ENCODE measurements at regions not wholly inside any gene's neighbourhood (a gene's known extent, or its start where the extent isn't known, plus 50 kb on each side); places are given as distances from the start of the nearest gene placed in this dataset.

- ChIA-PET SMC1A (ENCODE audit: uncharacterized antibody, unreplicated experiment) (interaction anchor here (0.6 kb wide), 1 partner anchor 285 kb away, joined by 3 read pairs; no protein-coding TSS in a partner anchor), POLR2A (no interaction called here), CTCF (interaction anchor here (1.0 kb wide), 1 partner anchor 899 kb away, joined by 3 read pairs; no protein-coding TSS in a partner anchor), RAD21 (ENCODE audit: unreplicated experiment) (no interaction called here)
- intact Hi-C loops (cut with micrococcal nuclease; ENCODE audit: unreplicated experiment) (loop anchor here (10.0 kb wide), 1 partner anchor 1276 kb away; no protein-coding TSS in a partner anchor), in situ Hi-C loops (cut with MboI) (no loop called here)
- H3K27ac ChIP-seq (ENCODE audit: control insufficient read depth, insufficient read depth): no peak overlapping the region
- no peaks in the 10 kb centered on the region for H3K79me2 ChIP-seq (ENCODE audit: control insufficient read depth, insufficient read depth, low read length)
- H3K27me3 ChIP-seq (replicated peaks in 1 of 2; ENCODE audit: control insufficient read depth in 2 of 2, insufficient read depth in 2 of 2, low read length in 1 of 2): no peaks in the 10 kb centered on the region
- ATAC-seq (peak; percentile 20; the same call in 2 of the 3 replicates), DNase-seq (ENCODE audit: low read depth, low spot score) (no peak), FAIRE-seq (no peak)
- H3K9ac ChIP-seq (ENCODE audit: control insufficient read depth, insufficient read depth, low read length): no peak overlapping the region
- no peaks in the 10 kb centered on the region for H3K4me1 ChIP-seq (ENCODE audit: control insufficient read depth, insufficient read depth, low read length)
- TF ChIP-seq ZSCAN29 (IDR thresholded peaks at IDR 0.05) (no peak), PAX5 (IDR thresholded peaks at IDR 0.05; ENCODE audit: borderline replicate concordance, low read depth, low read length) (no peak), FOXM1 (IDR thresholded peaks at IDR 0.05; ENCODE audit: low read depth, low read length) (no peak), MTA2 (IDR thresholded peaks at IDR 0.05; ENCODE audit: low read depth) (no peak), NR2C1 (IDR thresholded peaks at IDR 0.05) (no peak)
- H3K36me3 ChIP-seq (ENCODE audit: control insufficient read depth in 2 of 2, insufficient read depth in 2 of 2, low read length in 1 of 2): no peaks in the 10 kb centered on the region
- H2AFZ ChIP-seq (ENCODE audit: control insufficient read depth, low read depth, low read length): no peak overlapping the region
- H4K20me1 ChIP-seq (ENCODE audit: control insufficient read depth, insufficient read depth): no peaks in the 10 kb centered on the region
- no peak overlapping the region for H3K4me3 ChIP-seq
- WGBS (ENCODE audit: insufficient coverage, insufficient replicate concordance, low lambda C conversion rate, missing lambda C conversion rate): 2% methylated on average over 3 of the region's 3 CpGs
- H3K9me3 ChIP-seq (replicated peaks; ENCODE audit: control insufficient read depth, insufficient read depth, low read length): no peaks in the 10 kb centered on the region
- no TSS peak for BruUV-seq (replicated peaks)
- H3K4me2 ChIP-seq (ENCODE audit: control insufficient read depth, insufficient read depth): no peak overlapping the region
Measured at GRCh38 chr13:81058211-81058915, 717.4 kb upstream of the SPRY2 start.

- Histone ChIP-seq H3K4me1 (ENCODE audit: control insufficient read depth, insufficient read depth, low read length) (no peaks in the 10 kb centered on the region), H2AFZ (ENCODE audit: control insufficient read depth, low read depth, low read length) (no peak overlapping the region), H3K27me3 (replicated peaks in 1 of 2; ENCODE audit: control insufficient read depth in 2 of 2, insufficient read depth in 2 of 2, low read length in 1 of 2) (no peaks in the 10 kb centered on the region), H3K27ac (ENCODE audit: control insufficient read depth, insufficient read depth) (no peak overlapping the region), H3K79me2 (ENCODE audit: control insufficient read depth, insufficient read depth, low read length) (no peaks in the 10 kb centered on the region), H3K9me3 (replicated peaks; ENCODE audit: control insufficient read depth, insufficient read depth, low read length) (no peaks in the 10 kb centered on the region), H3K36me3 (ENCODE audit: control insufficient read depth in 2 of 2, insufficient read depth in 2 of 2, low read length in 1 of 2) (no peaks in the 10 kb centered on the region), H4K20me1 (ENCODE audit: control insufficient read depth, insufficient read depth) (no peaks in the 10 kb centered on the region), H3K9ac (ENCODE audit: control insufficient read depth, insufficient read depth, low read length) (no peak overlapping the region), H3K4me2 (ENCODE audit: control insufficient read depth, insufficient read depth) (no peak overlapping the region), H3K4me3 (no peak overlapping the region)
- ATAC-seq (no peak), FAIRE-seq (no peak), DNase-seq (ENCODE audit: low read depth, low spot score) (no peak)
- ChIA-PET POLR2A (interaction anchor here (0.6 kb wide), 1 partner anchor 38 kb away, joined by 3 read pairs; no protein-coding TSS in a partner anchor), RAD21 (ENCODE audit: unreplicated experiment) (interaction anchor here (0.7 to 2.4 kb wide), 5 partner anchors 9 to 1628 kb away, joined by 3 to 7 read pairs (median 6); no protein-coding TSS in a partner anchor), CTCF (interaction anchor here (0.7 to 2.2 kb wide), 7 partner anchors 9 to 1373 kb away, joined by 3 to 8 read pairs (median 4); no protein-coding TSS in a partner anchor), SMC1A (ENCODE audit: uncharacterized antibody, unreplicated experiment) (interaction anchor here (0.9 to 3.6 kb wide), 7 partner anchors 9 to 1373 kb away, joined by 3 to 16 read pairs (median 4); no protein-coding TSS in a partner anchor)
- in situ Hi-C loops (cut with MboI): no loop called here
- BruUV-seq (replicated peaks): no TSS peak
- no peak for TF ChIP-seq SREBF2 (IDR thresholded peaks at IDR 0.05; ENCODE audit: low read length)
- TF ChIP-seq CTCF (IDR thresholded peaks at IDR 0.05 in 2 of 3, conservative IDR thresholded peaks at IDR 0.05 in 1 of 3; ENCODE audit: control insufficient read depth in 2 of 3, extremely low read depth in 1 of 3, insufficient read depth in 1 of 3, low read depth in 3 of 3, low read length in 3 of 3): peak in 1 of 3 experiments; percentile 7; a peak in 1 of 6 replicates
- intact Hi-C loops (cut with micrococcal nuclease; ENCODE audit: unreplicated experiment): loop anchor here (10.0 kb wide), 1 partner anchor 1283 kb away; no protein-coding TSS in a partner anchor
Measured at GRCh38 chr13:81051873-81052272, 710.9 kb upstream of the SPRY2 start.

Data from GM12878 (cell line).